GM18870 (cell line): ENCODE measurements at regions not wholly inside any gene's neighbourhood (a gene's known extent, or its start where the extent isn't known, plus 50 kb on each side); places are given as distances from the start of the nearest gene placed in this dataset.
"Not testable (repeated sequence)": the region's sequence is repeated elsewhere in the genome, so short reads cannot be mapped to it uniquely, and the experiment has no call there.

Experiments
- ATAC-seq: cut with Tn5 transposase; IDR thresholded peaks from one replicate; pipeline ENCODE4 v1.9.1; 2021; ENCODE audit warnings: moderate library complexity; ENCODE audit not compliant: unreplicated experiment

GRCh38 chr1:191460234-191460633 lies 698.0 kb upstream of the RGS18 start:
- ATAC-seq = no peak

- ATAC-seq = no peak
Measured at GRCh38 chr1:191483988-191484387, 674.3 kb upstream of the RGS18 start.

GRCh38 chr1:191490303-191490702 lies 668.0 kb upstream of the RGS18 start:
- no peak for ATAC-seq

GRCh38 chr1:191495040-191495439 lies 663.2 kb upstream of the RGS18 start:
- ATAC-seq = no peak

- ATAC-seq = no peak
Measured at GRCh38 chr1:191498318-191498717, 659.9 kb upstream of the RGS18 start.

GRCh38 chr1:191498825-191499224 lies 659.4 kb upstream of the RGS18 start:
- no peak for ATAC-seq

- no peak for ATAC-seq
Measured at GRCh38 chr1:191504999-191505398, 653.3 kb upstream of the RGS18 start.

GRCh38 chr1:191508239-191508638 lies 650.0 kb upstream of the RGS18 start:
- peak; percentile 83 for ATAC-seq

GRCh38 chr1:191511480-191511879 lies 646.8 kb upstream of the RGS18 start:
- ATAC-seq = peak; percentile 56

- ATAC-seq = no peak
Measured at GRCh38 chr1:191517826-191518225, 640.4 kb upstream of the RGS18 start.

GRCh38 chr1:191519519-191519918 lies 638.7 kb upstream of the RGS18 start:
- ATAC-seq = no peak

GRCh38 chr1:191520345-191520744 lies 637.9 kb upstream of the RGS18 start:
- no peak for ATAC-seq

- not testable (repeated sequence) for ATAC-seq
Measured at GRCh38 chr1:191525944-191526343, 632.3 kb upstream of the RGS18 start.

- ATAC-seq = no peak
Measured at GRCh38 chr1:191528275-191528674, 630.0 kb upstream of the RGS18 start.

GRCh38 chr1:191530928-191531327 lies 627.3 kb upstream of the RGS18 start:
- no peak for ATAC-seq

GRCh38 chr1:191533254-191533653 lies 625.0 kb upstream of the RGS18 start:
- no peak for ATAC-seq

GRCh38 chr1:191536791-191537429 lies 621.4 kb upstream of the RGS18 start:
- ATAC-seq = no peak

GRCh38 chr1:191541758-191542157 lies 616.5 kb upstream of the RGS18 start:
- no peak for ATAC-seq

GRCh38 chr1:191542444-191542843 lies 615.8 kb upstream of the RGS18 start:
- ATAC-seq = no peak

- ATAC-seq = no peak
Measured at GRCh38 chr1:191546803-191547202, 611.5 kb upstream of the RGS18 start.

GRCh38 chr1:191551019-191551418 lies 607.2 kb upstream of the RGS18 start:
- ATAC-seq = no peak

- no peak for ATAC-seq
Measured at GRCh38 chr1:191558379-191558778, 599.9 kb upstream of the RGS18 start.

GRCh38 chr1:191561276-191561675 lies 597.0 kb upstream of the RGS18 start:
- no peak for ATAC-seq
